ENCODE measurements at regions not wholly inside any gene's neighbourhood (a gene's known extent, or its start where the extent isn't known, plus 50 kb on each side); places are given as distances from the start of the nearest gene placed in this dataset.

- H3K27ac ChIP-seq (ENCODE audit: low read depth, low read length) = no peak overlapping the region
- no peak overlapping the region for H2BK120ac ChIP-seq (replicated peaks; ENCODE audit: low read depth, low read length)
- no peak overlapping the region for H4K91ac ChIP-seq (replicated peaks; ENCODE audit: insufficient read length, low read length)
- H4K5ac ChIP-seq (ENCODE audit: insufficient read length, low read depth, low read length) = no peak overlapping the region
- H3K23ac ChIP-seq (ENCODE audit: insufficient read length) = no peak overlapping the region
- H3K27me3 ChIP-seq (replicated peaks in 1 of 4; ENCODE audit: control insufficient read depth in 3 of 4, extremely low read depth in 1 of 4, insufficient read depth in 3 of 4, low read length in 3 of 4) = no peaks in the 10 kb centered on the region
- H3K4me3 ChIP-seq (ENCODE audit: extremely low read depth in 1 of 4, insufficient read depth in 2 of 4, low read depth in 3 of 4, low read length in 4 of 4) = no peak overlapping the region
- H2AFZ ChIP-seq (ENCODE audit: low read length) = no peak overlapping the region
- H2BK12ac ChIP-seq (ENCODE audit: low read depth, low read length) = no peak overlapping the region
- DNase-seq (ENCODE audit: low read depth in 1 of 2, low spot score in 2 of 2) (no peak), FAIRE-seq (no peak)
- H3K23me2 ChIP-seq (ENCODE audit: low read depth, low read length) = no peaks in the 10 kb centered on the region
- H3K56ac ChIP-seq (replicated peaks; ENCODE audit: insufficient read length, low read depth, low read length) = no peak overlapping the region
- H3K4ac ChIP-seq (replicated peaks; ENCODE audit: insufficient read length, low read depth, low read length) = no peak overlapping the region
- CTCF ChIA-PET (ENCODE audit: partially characterized antibody) = no interaction called here
- no peak overlapping the region for H2BK20ac ChIP-seq (ENCODE audit: low read length)
- no peaks in the 10 kb centered on the region for H3K4me1 ChIP-seq (replicated peaks in 1 of 4; ENCODE audit: control insufficient read depth in 3 of 4, insufficient read depth in 4 of 4, low read length in 3 of 4)
- H3K9me3 ChIP-seq (ENCODE audit: insufficient read depth in 2 of 2, low read depth in 1 of 2, low read length in 1 of 2) = no peaks in the 10 kb centered on the region
- no peaks in the 10 kb centered on the region for H4K20me1 ChIP-seq (replicated peaks in 1 of 2; ENCODE audit: control insufficient read depth in 1 of 2, insufficient read depth in 2 of 2, low read length in 2 of 2)
- H4K8ac ChIP-seq (ENCODE audit: extremely low read depth, insufficient read depth, low read length) = no peak overlapping the region
- H3K9ac ChIP-seq (replicated peaks in 1 of 4; ENCODE audit: extremely low read depth in 1 of 4, low read depth in 3 of 4, low read length in 3 of 4) = no peak overlapping the region
- H3K36me3 ChIP-seq (ENCODE audit: control insufficient read depth in 2 of 4, insufficient read depth in 4 of 4, low read length in 3 of 4) = no peaks in the 10 kb centered on the region
- no peaks in the 10 kb centered on the region for H3K79me1 ChIP-seq (ENCODE audit: low read depth, low read length)
- H3K14ac ChIP-seq (ENCODE audit: insufficient read length) = no peak overlapping the region
- TF ChIP-seq PHF8 (conservative IDR thresholded peaks at IDR 0.05; ENCODE audit: low read depth, low read length) (no peak), JUND (IDR thresholded peaks at IDR 0.05; ENCODE audit: low read length) (no peak), HDAC6 (IDR thresholded peaks at IDR 0.05; ENCODE audit: low read depth, low read length) (no peak), POLR2AphosphoS5 (IDR thresholded peaks at IDR 0.05; ENCODE audit: low read depth, low read length) (no peak), E2F6 (IDR thresholded peaks at IDR 0.05) (no peak), EP300 (IDR thresholded peaks at IDR 0.05; ENCODE audit: borderline replicate concordance in 1 of 2, low read depth in 2 of 2, low read length in 2 of 2) (no peak), RBBP5 (IDR thresholded peaks at IDR 0.05; ENCODE audit: borderline replicate concordance, low read depth, low read length) (no peak), BRCA1 (IDR thresholded peaks at IDR 0.05; ENCODE audit: low read depth, low read length) (no peak), KDM4A (IDR thresholded peaks at IDR 0.05; ENCODE audit: low read depth, low read length, severe bottlenecking) (no peak), SP1 (IDR thresholded peaks at IDR 0.05; ENCODE audit: low read depth, low read length) (no peak), RXRA (IDR thresholded peaks at IDR 0.05; ENCODE audit: insufficient read depth, low read depth, low read length) (no peak), CEBPB (IDR thresholded peaks at IDR 0.05; ENCODE audit: low read depth, low read length) (no peak)
- no peak overlapping the region for H3K4me2 ChIP-seq (ENCODE audit: insufficient read depth in 1 of 2, low read depth in 2 of 2, low read length in 2 of 2)
- H2AK5ac ChIP-seq (ENCODE audit: low read depth, low read length) = no peak overlapping the region
- no peak overlapping the region for H2BK5ac ChIP-seq (ENCODE audit: low read depth, low read length)
- H3K18ac ChIP-seq (ENCODE audit: extremely low read depth, low read length) = no peak overlapping the region
- no peak overlapping the region for H2BK15ac ChIP-seq (ENCODE audit: low read length)
- POLR2A ChIA-PET (ENCODE audit: partially characterized antibody) = no interaction called here
- H3K79me2 ChIP-seq (ENCODE audit: control insufficient read depth in 1 of 2, insufficient read depth in 2 of 2, low read length in 2 of 2) = no peaks in the 10 kb centered on the region
Measured at GRCh38 chr3:95901948-95902347, 912.4 kb upstream of the EPHA6 start.

Data from H1 (cell line).